ENCODE measurements at regions not wholly inside any gene's neighbourhood (a gene's known extent, or its start where the extent isn't known, plus 50 kb on each side); places are given as distances from the start of the nearest gene placed in this dataset.
"Not testable (repeated sequence)": the region's sequence is repeated elsewhere in the genome, so short reads cannot be mapped to it uniquely, and the experiment has no call there.

- H3K4me1 ChIP-seq, result no peaks in the 10 kb centered on the region
- no peak overlapping the region for H3K27ac ChIP-seq
- TF ChIP-seq, protein P1, sequence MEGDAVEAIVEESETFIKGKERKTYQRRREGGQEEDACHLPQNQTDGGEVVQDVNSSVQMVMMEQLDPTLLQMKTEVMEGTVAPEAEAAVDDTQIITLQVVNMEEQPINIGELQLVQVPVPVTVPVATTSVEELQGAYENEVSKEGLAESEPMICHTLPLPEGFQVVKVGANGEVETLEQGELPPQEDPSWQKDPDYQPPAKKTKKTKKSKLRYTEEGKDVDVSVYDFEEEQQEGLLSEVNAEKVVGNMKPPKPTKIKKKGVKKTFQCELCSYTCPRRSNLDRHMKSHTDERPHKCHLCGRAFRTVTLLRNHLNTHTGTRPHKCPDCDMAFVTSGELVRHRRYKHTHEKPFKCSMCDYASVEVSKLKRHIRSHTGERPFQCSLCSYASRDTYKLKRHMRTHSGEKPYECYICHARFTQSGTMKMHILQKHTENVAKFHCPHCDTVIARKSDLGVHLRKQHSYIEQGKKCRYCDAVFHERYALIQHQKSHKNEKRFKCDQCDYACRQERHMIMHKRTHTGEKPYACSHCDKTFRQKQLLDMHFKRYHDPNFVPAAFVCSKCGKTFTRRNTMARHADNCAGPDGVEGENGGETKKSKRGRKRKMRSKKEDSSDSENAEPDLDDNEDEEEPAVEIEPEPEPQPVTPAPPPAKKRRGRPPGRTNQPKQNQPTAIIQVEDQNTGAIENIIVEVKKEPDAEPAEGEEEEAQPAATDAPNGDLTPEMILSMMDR (IDR thresholded peaks at IDR 0.05), result no peak
- H3K9me3 ChIP-seq, result no peaks in the 10 kb centered on the region
- DNase-seq (ENCODE audit: low spot score), result no peak
- H3K4me3 ChIP-seq, result no peak overlapping the region
- no peaks in the 10 kb centered on the region for H3K36me3 ChIP-seq
- no peaks in the 10 kb centered on the region for H3K27me3 ChIP-seq
Observed at GRCh38 chr10:7054915-7055314, 355.9 kb downstream of the SFMBT2 start.

- H3K9me3 ChIP-seq, result no peaks in the 10 kb centered on the region
- no peak for DNase-seq (ENCODE audit: low spot score)
Observed at GRCh38 chr10:7053195-7053594, 357.6 kb downstream of the SFMBT2 start.

DNA sequence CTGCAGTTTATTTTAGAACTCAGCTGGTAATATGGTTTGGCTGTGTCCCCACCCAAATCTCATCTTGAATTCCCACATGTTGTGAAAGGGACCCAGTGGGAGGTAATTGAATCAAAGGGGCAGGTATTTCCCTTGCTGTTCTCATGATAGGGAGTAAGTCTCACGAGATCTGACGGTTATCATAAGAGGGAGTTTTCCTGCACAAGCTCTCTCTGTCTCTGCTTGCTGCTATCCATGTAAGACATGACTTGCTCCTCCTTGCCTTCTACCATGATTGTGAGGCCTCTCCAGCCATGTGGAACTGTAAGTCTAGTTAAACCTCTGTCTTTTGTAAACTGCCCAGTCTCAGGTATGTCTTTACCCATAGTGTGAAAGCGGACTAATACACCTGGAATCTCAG is 360.8 kb downstream of the SFMBT2 start:
- not testable (repeated sequence) for H3K36me3 ChIP-seq; H3K27ac ChIP-seq; H3K4me1 ChIP-seq; DNase-seq (ENCODE audit: low spot score); H3K27me3 ChIP-seq; H3K4me3 ChIP-seq; H3K9me3 ChIP-seq

More at GRCh38 chr10:7053195-7053594, 357.6 kb downstream of the SFMBT2 start:
- TF ChIP-seq, protein P1 (IDR thresholded peaks at IDR 0.05), result no peak
- no peaks in the 10 kb centered on the region for H3K4me1 ChIP-seq
- no peak overlapping the region for H3K27ac ChIP-seq
- H3K4me3 ChIP-seq, result no peak overlapping the region
- H3K36me3 ChIP-seq, result no peaks in the 10 kb centered on the region
- H3K27me3 ChIP-seq, result no peaks in the 10 kb centered on the region

DNA sequence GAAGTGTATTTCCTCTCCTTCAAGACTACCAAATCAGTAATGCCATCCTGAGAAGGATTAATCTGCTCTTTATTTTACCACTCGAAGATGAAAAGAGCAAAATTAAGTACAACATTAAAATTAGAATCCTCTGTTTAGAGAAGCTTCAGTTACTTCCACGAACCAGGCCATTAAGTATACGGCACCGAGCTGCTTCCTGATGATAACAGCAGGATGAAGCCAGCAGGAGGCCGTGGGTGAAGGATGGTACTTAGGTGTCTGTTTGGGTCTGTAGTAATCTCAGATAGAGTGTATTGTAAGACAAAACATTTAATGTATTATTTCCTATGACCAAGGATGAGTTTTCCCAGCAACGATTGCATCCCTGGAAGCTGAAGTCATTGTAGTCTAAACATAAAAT is 362.8 kb downstream of the SFMBT2 start:
- no peak for DNase-seq (ENCODE audit: low spot score)
- no peaks in the 10 kb centered on the region for H3K36me3 ChIP-seq
- H3K4me1 ChIP-seq, result no peaks in the 10 kb centered on the region
- no peak overlapping the region for H3K4me3 ChIP-seq
- H3K9me3 ChIP-seq, result no peaks in the 10 kb centered on the region
- no peaks in the 10 kb centered on the region for H3K27me3 ChIP-seq
- H3K27ac ChIP-seq, result no peak overlapping the region
- TF ChIP-seq, protein P1 (IDR thresholded peaks at IDR 0.05), result no peak

GRCh38 chr10:7046615-7047014 is 364.2 kb downstream of the SFMBT2 start:
- TF ChIP-seq, protein P1 (IDR thresholded peaks at IDR 0.05), result no peak
- Histone ChIP-seq H3K9me3 (no peaks in the 10 kb centered on the region), H3K27ac (no peak overlapping the region), H3K4me3 (no peak overlapping the region), H3K27me3 (no peaks in the 10 kb centered on the region), H3K4me1 (no peaks in the 10 kb centered on the region), H3K36me3 (no peaks in the 10 kb centered on the region)
- DNase-seq (ENCODE audit: low spot score), result no peak

- no peaks in the 10 kb centered on the region for H3K36me3 ChIP-seq
- TF ChIP-seq, protein P1 (IDR thresholded peaks at IDR 0.05), result no peak
- H3K27me3 ChIP-seq, result no peaks in the 10 kb centered on the region
- no peak overlapping the region for H3K4me3 ChIP-seq
- H3K4me1 ChIP-seq, result no peaks in the 10 kb centered on the region
- no peak for DNase-seq (ENCODE audit: low spot score)
- no peaks in the 10 kb centered on the region for H3K9me3 ChIP-seq
- H3K27ac ChIP-seq, result no peak overlapping the region
Observed at GRCh38 chr10:7045891-7046599, 364.8 kb downstream of the SFMBT2 start.

All from right atrium auricular region (tissue), 2 donors.